GM12875 (cell line): ENCODE measurements at regions not wholly inside any gene's neighbourhood (a gene's known extent, or its start where the extent isn't known, plus 50 kb on each side); places are given as distances from the start of the nearest gene placed in this dataset.

ENCODE experiments used
- H3K4me3 ChIP-seq: one replicate; pipeline ENCODE4 v1.5.1; 2011; ENCODE audit warnings: low read depth, low read length, control low read depth
- TF ChIP-seq, protein P1 (sequence below): IDR thresholded peaks from 2 replicates; pipeline ENCODE4 v1.5.1; 2011; ENCODE audit warnings: low read depth, mild to moderate bottlenecking, control low read depth, inconsistent platforms, low read length, moderate library complexity, borderline replicate concordance; ENCODE audit not compliant: insufficient read depth

- H3K4me3 ChIP-seq, result no peak overlapping the region
- TF ChIP-seq, protein P1, sequence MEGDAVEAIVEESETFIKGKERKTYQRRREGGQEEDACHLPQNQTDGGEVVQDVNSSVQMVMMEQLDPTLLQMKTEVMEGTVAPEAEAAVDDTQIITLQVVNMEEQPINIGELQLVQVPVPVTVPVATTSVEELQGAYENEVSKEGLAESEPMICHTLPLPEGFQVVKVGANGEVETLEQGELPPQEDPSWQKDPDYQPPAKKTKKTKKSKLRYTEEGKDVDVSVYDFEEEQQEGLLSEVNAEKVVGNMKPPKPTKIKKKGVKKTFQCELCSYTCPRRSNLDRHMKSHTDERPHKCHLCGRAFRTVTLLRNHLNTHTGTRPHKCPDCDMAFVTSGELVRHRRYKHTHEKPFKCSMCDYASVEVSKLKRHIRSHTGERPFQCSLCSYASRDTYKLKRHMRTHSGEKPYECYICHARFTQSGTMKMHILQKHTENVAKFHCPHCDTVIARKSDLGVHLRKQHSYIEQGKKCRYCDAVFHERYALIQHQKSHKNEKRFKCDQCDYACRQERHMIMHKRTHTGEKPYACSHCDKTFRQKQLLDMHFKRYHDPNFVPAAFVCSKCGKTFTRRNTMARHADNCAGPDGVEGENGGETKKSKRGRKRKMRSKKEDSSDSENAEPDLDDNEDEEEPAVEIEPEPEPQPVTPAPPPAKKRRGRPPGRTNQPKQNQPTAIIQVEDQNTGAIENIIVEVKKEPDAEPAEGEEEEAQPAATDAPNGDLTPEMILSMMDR, result no peak
Measured at GRCh38 chr18:38250971-38251370, 685.4 kb upstream of the CELF4 start.

- TF ChIP-seq, protein P1, result no peak
- no peak overlapping the region for H3K4me3 ChIP-seq
Measured at GRCh38 chr18:38244480-38244879, 678.9 kb upstream of the CELF4 start.

DNA sequence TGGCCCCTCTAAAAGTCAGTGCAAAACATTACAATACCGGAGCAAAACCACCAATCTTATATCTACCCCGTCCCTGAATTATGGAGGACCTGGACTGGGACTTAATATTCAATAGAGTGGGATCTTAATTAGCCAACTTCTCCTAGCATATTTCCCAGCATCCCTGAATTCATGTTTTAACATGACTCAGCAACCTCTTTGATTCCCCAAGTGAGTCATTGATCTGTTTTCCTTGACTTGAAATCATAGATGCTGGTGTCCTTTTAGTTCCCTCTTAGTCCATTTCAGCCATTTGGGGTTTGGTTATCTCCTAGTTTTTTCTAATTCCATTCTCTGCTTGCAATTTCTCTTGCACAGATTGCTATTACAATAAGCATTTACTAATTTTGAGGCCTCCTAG lies 677.7 kb upstream of the CELF4 start:
- TF ChIP-seq, protein P1, result no peak

GRCh38 chr18:38241736-38242135 lies 676.1 kb upstream of the CELF4 start:
- no peak overlapping the region for H3K4me3 ChIP-seq
- TF ChIP-seq, protein P1, result no peak

More for the DNA sequence above, 677.7 kb upstream of the CELF4 start:
- no peak overlapping the region for H3K4me3 ChIP-seq

DNA sequence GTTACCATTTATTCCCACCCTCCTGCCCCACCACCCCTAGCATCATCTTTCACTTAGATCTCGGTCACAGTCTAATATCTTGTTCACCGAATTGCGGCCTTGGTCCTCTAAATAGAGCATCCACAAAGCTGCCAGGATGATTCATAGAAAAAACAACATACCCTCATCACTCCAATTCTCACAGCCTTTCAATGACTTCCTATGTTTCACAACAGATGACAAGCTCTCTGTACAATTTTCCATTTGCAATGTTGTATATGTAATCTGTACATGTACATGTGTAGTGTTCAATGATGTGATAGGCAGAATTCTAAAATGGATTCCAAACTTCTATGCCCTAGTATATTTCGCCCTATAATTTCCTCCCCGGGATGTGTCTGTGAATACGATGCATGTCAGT lies 675.6 kb upstream of the CELF4 start:
- no peak overlapping the region for H3K4me3 ChIP-seq
- TF ChIP-seq, protein P1, result no peak

DNA sequence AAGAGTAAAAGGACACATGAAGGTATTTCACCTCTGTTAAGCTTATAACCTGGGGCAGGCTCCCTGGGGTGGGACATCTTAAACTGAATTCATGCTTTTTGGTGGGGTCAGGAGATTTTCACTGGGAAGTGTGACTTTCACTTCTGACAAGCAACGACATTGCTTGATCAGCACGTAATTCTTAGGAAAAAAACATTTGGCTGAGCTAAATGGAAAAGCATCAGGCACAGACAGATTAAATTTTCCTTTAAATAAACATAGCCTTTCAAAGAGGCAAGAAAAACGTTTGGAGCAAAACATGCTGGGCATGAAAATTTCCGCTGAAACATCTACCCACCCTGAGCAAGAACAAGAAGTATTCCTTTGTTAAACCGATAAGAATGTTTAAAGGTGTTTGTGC lies 674.0 kb upstream of the CELF4 start:
- H3K4me3 ChIP-seq, result no peak overlapping the region
- TF ChIP-seq, protein P1, result no peak

- no peak overlapping the region for H3K4me3 ChIP-seq
- TF ChIP-seq, protein P1, result no peak
Measured at GRCh38 chr18:38237796-38238195, 672.2 kb upstream of the CELF4 start.
